GM20431 (cell line): ENCODE measurements at regions not wholly inside any gene's neighbourhood (a gene's known extent, or its start where the extent isn't known, plus 50 kb on each side); places are given as distances from the start of the nearest gene placed in this dataset.

Experiments
- in situ Hi-C: fragments of 300-500 bp; cut with MseI, MboI; formaldehyde crosslinking; loops from one replicate; pipeline ENCODE4 v1.15.0; 2020; ENCODE audit warnings: low sequenced_read_pairs; ENCODE audit not compliant: unreplicated experiment

GRCh38 chr3:118425272-118425837 lies 609.3 kb downstream of the IGSF11 start:
- in situ Hi-C loops = no loop called here

GRCh38 chr3:118433825-118434224 lies 600.8 kb downstream of the IGSF11 start:
- in situ Hi-C loops = no loop called here

GRCh38 chr3:118435851-118436350 lies 598.7 kb downstream of the IGSF11 start:
- in situ Hi-C loops = no loop called here

- in situ Hi-C loops = no loop called here
Observed at GRCh38 chr3:118436697-118437262, 597.9 kb downstream of the IGSF11 start.

GRCh38 chr3:118445036-118445435 lies 589.6 kb downstream of the IGSF11 start:
- in situ Hi-C loops = no loop called here

GRCh38 chr3:118447339-118447738 lies 587.3 kb downstream of the IGSF11 start:
- in situ Hi-C loops = no loop called here

GRCh38 chr3:118466795-118467330 lies 567.8 kb downstream of the IGSF11 start:
- in situ Hi-C loops = no loop called here

GRCh38 chr3:118468801-118469200 lies 565.8 kb downstream of the IGSF11 start:
- in situ Hi-C loops = no loop called here

- in situ Hi-C loops = no loop called here
Observed at GRCh38 chr3:118472586-118472985, 562.1 kb downstream of the IGSF11 start.

- in situ Hi-C loops = no loop called here
Observed at GRCh38 chr3:118473343-118473742, 561.3 kb downstream of the IGSF11 start.

- in situ Hi-C loops = no loop called here
Observed at GRCh38 chr3:118476885-118477618, 557.6 kb downstream of the IGSF11 start.

GRCh38 chr3:118477768-118478167 lies 556.9 kb downstream of the IGSF11 start:
- in situ Hi-C loops = no loop called here

- in situ Hi-C loops = no loop called here
Observed at GRCh38 chr3:118478706-118479276, 555.9 kb downstream of the IGSF11 start.

- in situ Hi-C loops = no loop called here
Observed at GRCh38 chr3:118479376-118479775, 555.3 kb downstream of the IGSF11 start.

- in situ Hi-C loops = no loop called here
Observed at GRCh38 chr3:118480101-118480860, 554.4 kb downstream of the IGSF11 start.

- in situ Hi-C loops = no loop called here
Observed at GRCh38 chr3:118485693-118486092, 549.0 kb downstream of the IGSF11 start.

GRCh38 chr3:118487734-118488133 lies 546.9 kb downstream of the IGSF11 start:
- in situ Hi-C loops = no loop called here

GRCh38 chr3:118488732-118489131 lies 545.9 kb downstream of the IGSF11 start:
- in situ Hi-C loops = no loop called here

GRCh38 chr3:118495206-118495605 lies 539.4 kb downstream of the IGSF11 start:
- in situ Hi-C loops = no loop called here

GRCh38 chr3:118497274-118497673 lies 537.4 kb downstream of the IGSF11 start:
- in situ Hi-C loops = no loop called here
